Mucosa of descending colon (tissue), 3 donors: ENCODE measurements at regions not wholly inside any gene's neighbourhood (a gene's known extent, or its start where the extent isn't known, plus 50 kb on each side); places are given as distances from the start of the nearest gene placed in this dataset.

Experiments used
- ATAC-seq: fragments of 200-7000 bp; cut with Tn5 transposase; one replicate; pipeline ENCODE4 v1.9.1; 2020; ENCODE audit warnings: mild to moderate bottlenecking, moderate library complexity
- DNase-seq, 3 donors: peaks; one replicate each; pipeline ENCODE4 v3.0.0-alpha.2; 2020
- H3K36me3 ChIP-seq: fragments of 200-600 bp; one replicate; pipeline ENCODE4 v1.8.0; 2021; ENCODE audit warnings: low read depth, mild to moderate bottlenecking
- H3K4me1 ChIP-seq: fragments of 200-600 bp; one replicate; pipeline ENCODE4 v1.8.0; 2021; ENCODE audit warnings: low read depth, mild to moderate bottlenecking
- H3K4me3 ChIP-seq: fragments of 200-600 bp; one replicate; pipeline ENCODE4 v1.8.0; 2021; ENCODE audit warnings: mild to moderate bottlenecking
- H3K9me3 ChIP-seq: fragments of 200-600 bp; one replicate; pipeline ENCODE4 v1.8.0; 2021; ENCODE audit warnings: mild to moderate bottlenecking
- intact Hi-C, 2 donors: fragments of 100-400 bp; cut with DNase I in 1 of 2; cut with micrococcal nuclease in 1 of 2; formaldehyde crosslinking; loops; one replicate each; pipeline versions ENCODE4 v1.11.0 to v1.11.1; 2022; cut with DNase I, micrococcal nuclease
- TF ChIP-seq, protein P1 (sequence below): fragments of 200-600 bp; IDR thresholded peaks from one replicate; pipeline ENCODE4 v1.8.0; 2022; ENCODE audit warnings: antibody characterized with exemption, mild to moderate bottlenecking
- donor health status: DM: no; HTN: no; CAD: no; lungs with moderate emphysema.
- donor health status: DM: no; HTN: no; CAD: no.
- donor health status: DM: no; HTN: yes; CAD: no.

DNA sequence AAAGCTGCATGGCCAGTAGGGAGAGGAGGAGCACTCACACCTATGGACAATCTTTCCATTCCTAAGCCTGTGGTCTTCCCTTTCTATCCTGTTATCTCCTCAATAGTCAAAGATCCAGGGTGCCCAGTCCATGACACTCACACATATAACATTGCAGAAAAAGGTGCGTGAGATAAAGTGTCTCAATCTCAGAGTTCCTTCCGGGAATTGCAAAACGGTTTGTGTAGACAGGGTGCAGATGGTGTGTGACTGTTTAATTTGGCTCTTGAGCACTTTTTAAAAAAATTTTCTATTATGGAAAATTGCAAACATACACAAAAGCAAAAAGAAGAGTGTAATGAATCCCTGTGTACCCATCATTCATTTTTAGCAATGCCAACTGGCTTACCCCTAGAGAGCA is 1493.6 kb downstream of the AACS start:
- no peak for ATAC-seq
- TF ChIP-seq, protein P1, sequence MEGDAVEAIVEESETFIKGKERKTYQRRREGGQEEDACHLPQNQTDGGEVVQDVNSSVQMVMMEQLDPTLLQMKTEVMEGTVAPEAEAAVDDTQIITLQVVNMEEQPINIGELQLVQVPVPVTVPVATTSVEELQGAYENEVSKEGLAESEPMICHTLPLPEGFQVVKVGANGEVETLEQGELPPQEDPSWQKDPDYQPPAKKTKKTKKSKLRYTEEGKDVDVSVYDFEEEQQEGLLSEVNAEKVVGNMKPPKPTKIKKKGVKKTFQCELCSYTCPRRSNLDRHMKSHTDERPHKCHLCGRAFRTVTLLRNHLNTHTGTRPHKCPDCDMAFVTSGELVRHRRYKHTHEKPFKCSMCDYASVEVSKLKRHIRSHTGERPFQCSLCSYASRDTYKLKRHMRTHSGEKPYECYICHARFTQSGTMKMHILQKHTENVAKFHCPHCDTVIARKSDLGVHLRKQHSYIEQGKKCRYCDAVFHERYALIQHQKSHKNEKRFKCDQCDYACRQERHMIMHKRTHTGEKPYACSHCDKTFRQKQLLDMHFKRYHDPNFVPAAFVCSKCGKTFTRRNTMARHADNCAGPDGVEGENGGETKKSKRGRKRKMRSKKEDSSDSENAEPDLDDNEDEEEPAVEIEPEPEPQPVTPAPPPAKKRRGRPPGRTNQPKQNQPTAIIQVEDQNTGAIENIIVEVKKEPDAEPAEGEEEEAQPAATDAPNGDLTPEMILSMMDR = no peak
- Histone ChIP-seq H3K36me3 (no peaks in the 10 kb centered on the region), H3K9me3 (peaks cover 29% of the 10 kb centered on the region), H3K4me1 (no peaks in the 10 kb centered on the region), H3K4me3 (no peak overlapping the region)
- DNase-seq = no peak
- intact Hi-C loops = no loop called here

DNA sequence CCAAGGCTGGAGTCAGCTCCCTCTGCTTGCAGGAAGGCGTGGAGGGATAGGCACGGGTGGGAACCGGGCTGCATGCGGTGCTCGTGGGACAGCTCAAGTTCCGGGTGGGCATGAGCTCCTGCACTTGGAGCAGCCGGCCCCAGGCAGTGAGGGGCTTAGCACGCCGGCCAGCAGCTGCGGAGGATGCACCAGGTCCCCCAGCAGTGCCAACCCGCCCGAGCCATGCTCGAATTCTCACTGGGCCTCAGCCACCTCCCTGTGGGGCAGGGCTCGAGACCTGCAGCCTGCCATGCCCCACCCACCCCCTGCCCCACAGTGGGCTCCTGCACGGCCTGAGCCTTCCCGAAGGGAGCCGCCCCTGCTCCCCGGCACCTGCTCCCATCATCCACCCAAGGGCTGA is 1501.8 kb downstream of the AACS start:
- Histone ChIP-seq H3K4me3 (no peak overlapping the region), H3K4me1 (no peaks in the 10 kb centered on the region), H3K9me3 (peaks cover 42% of the 10 kb centered on the region), H3K36me3 (no peaks in the 10 kb centered on the region)
- intact Hi-C loops = no loop called here
- TF ChIP-seq, protein P1 = no peak
- DNase-seq (no peak), ATAC-seq (no peak)

DNA sequence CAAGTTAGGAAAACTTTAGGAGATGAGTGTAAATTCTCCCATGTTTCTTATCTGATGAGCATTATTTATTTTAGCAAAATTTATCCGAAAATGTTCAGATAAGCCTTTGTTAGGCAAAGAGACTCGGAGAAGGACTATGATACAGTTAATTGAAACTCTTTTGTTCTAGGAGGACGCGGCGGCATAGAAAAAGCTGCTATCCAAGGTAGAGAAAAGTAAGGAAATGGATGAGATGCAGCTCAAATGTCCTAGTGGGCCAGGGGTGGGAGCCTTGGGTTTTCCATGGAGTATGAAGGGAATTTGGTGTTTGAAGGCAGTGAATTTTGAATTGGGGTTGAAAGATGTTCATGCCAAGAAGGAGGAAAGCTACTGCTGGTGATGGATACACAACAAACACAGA is 1504.5 kb downstream of the AACS start:
- ATAC-seq = no peak
- no peak for DNase-seq
- no peaks in the 10 kb centered on the region for H3K36me3 ChIP-seq
- no peaks in the 10 kb centered on the region for H3K4me1 ChIP-seq
- TF ChIP-seq, protein P1 = no peak
- no peak overlapping the region for H3K4me3 ChIP-seq
- peaks cover 49% of the 10 kb centered on the region for H3K9me3 ChIP-seq
- intact Hi-C loops = no loop called here

DNA sequence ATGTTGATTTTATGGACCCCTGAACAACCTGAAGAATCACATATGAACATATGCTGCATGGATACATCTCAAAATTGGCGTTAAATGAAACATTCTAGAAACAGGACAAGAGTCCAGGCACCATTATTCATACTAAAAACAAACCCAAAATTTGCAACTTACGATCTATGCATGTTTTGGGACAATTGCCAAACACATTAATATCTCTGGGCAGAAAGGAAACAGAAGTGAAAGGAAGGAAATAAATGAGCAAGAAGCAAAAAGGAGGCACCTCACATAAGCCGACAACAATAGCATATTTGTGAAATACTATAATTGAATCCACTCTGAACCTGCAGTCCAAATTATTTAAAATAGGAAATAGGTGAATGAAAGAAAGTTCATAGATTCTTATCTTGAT is 1505.3 kb downstream of the AACS start:
- peaks cover 56% of the 10 kb centered on the region for H3K9me3 ChIP-seq
- H3K36me3 ChIP-seq = no peaks in the 10 kb centered on the region
- TF ChIP-seq, protein P1 = no peak
- H3K4me3 ChIP-seq = no peak overlapping the region
- H3K4me1 ChIP-seq = no peaks in the 10 kb centered on the region
- DNase-seq (no peak), ATAC-seq (no peak)
- intact Hi-C loops = no loop called here

DNA sequence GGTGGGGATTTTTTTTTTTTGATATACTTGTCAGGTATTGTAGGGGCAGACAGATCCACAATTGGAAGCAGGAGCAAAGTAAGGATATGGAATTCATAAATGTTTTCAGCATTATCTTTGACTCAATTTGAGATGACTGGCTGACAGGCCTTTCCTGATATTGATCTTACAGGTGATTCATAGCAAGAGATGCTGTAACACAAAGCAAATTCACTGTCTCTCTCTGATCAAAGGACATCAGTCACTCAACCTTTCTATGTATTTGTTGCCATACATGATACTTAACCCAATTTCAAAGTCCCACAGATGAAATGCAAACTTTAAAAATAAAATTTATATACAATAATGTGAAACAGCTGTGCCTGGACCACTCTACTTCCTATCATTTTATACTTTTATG is 1506.9 kb downstream of the AACS start:
- H3K4me1 ChIP-seq = no peaks in the 10 kb centered on the region
- ATAC-seq = no peak

More for the DNA sequence above, 1506.9 kb downstream of the AACS start:
- Histone ChIP-seq H3K9me3 (peaks cover 49% of the 10 kb centered on the region), H3K36me3 (no peaks in the 10 kb centered on the region), H3K4me3 (no peak overlapping the region)
- TF ChIP-seq, protein P1 = no peak
- no peak for DNase-seq
- intact Hi-C loops = no loop called here
